Small intestine (tissue), 7 donors: ENCODE measurements at regions not wholly inside any gene's neighbourhood (a gene's known extent, or its start where the extent isn't known, plus 50 kb on each side); places are given as distances from the start of the nearest gene placed in this dataset.

ENCODE experiments used
- DNase-seq, 2 donors: peaks; one replicate each; pipeline versions ENCODE4 v3.0.0 to v3.0.0-alpha.2; 2013
- FAIRE-seq: peaks from 2 replicates; lab custom pipeline; 2012; peaks lifted over from hg19 to GRCh38; lab: Jason Lieb, UNC
- H3K27ac ChIP-seq, 3 donors: one replicate each; pipeline ENCODE4 v1.5.1; 2013; ENCODE audit warnings: low read length in 2 of 3, mild to moderate bottlenecking in 2 of 3, control low read depth in 1 of 3, inconsistent platforms in 1 of 3, low read depth in 1 of 3, moderate library complexity in 1 of 3
- H3K27me3 ChIP-seq, 3 donors: one replicate each; pipeline ENCODE4 v1.6.1; 2013; ENCODE audit warnings: low read length in 3 of 3, inconsistent platforms in 1 of 3; ENCODE audit not compliant: control insufficient read depth in 3 of 3, insufficient read depth in 3 of 3
- H3K36me3 ChIP-seq, 3 donors: one replicate each; pipeline ENCODE4 v1.6.1; 2013; ENCODE audit warnings: low read length in 3 of 3, inconsistent platforms in 1 of 3, low read depth in 1 of 3, mild to moderate bottlenecking in 1 of 3, moderate library complexity in 1 of 3; ENCODE audit not compliant: control insufficient read depth in 3 of 3, insufficient read depth in 2 of 3
- H3K4me1 ChIP-seq, 3 donors: one replicate each; pipeline ENCODE4 v1.6.1; 2013; ENCODE audit warnings: low read length in 2 of 3, inconsistent platforms in 1 of 3, low read depth in 1 of 3, mild to moderate bottlenecking in 1 of 3, moderate library complexity in 1 of 3; ENCODE audit not compliant: control insufficient read depth in 3 of 3, insufficient read depth in 2 of 3
- H3K4me3 ChIP-seq, 3 donors: one replicate each; pipeline ENCODE4 v1.5.1; 2013; ENCODE audit warnings: low read length in 3 of 3, control low read depth in 1 of 3, inconsistent platforms in 1 of 3, low read depth in 1 of 3, mild to moderate bottlenecking in 1 of 3, moderate library complexity in 1 of 3
- H3K9me3 ChIP-seq, 2 donors: one replicate each; pipeline ENCODE4 v1.6.1; 2013; ENCODE audit warnings: low read depth in 1 of 2, low read length in 1 of 2; ENCODE audit not compliant: control insufficient read depth in 2 of 2, insufficient read depth in 1 of 2
- WGBS, 3 donors: extraction: QIAGEN DNeasy Blood & Tissue Kit; methylation state at CpG; one replicate each; pipeline ENCODE4 v1.1.7; 2013; 5-methylcytosine and 5-hydroxymethylcytosine counted together
- donor health status: healthy with polysubstance abuse.
- donor health status: control.
- donor health status: control.
- donor health status: Bipolar disorder and iron deficiency.
- donor health status: healthy.

- Histone ChIP-seq H3K27ac (peak overlapping the region in 1 of 3 donors; percentile 2), H3K4me3 (no peak overlapping the region), H3K27me3 (no peaks in the 10 kb centered on the region), H3K9me3 (no peaks in the 10 kb centered on the region), H3K4me1 (no peaks in the 10 kb centered on the region), H3K36me3 (no peaks in the 10 kb centered on the region)
- FAIRE-seq, result no peak
- WGBS, 3 donors, result 69 to 76% (median 71%) methylated on average over 4 of the region's 4 CpGs
- no peak for DNase-seq
These were observed 117.2 kb downstream of the SLC25A24 start for GRCh38 chr1:108082738-108083562.

DNA sequence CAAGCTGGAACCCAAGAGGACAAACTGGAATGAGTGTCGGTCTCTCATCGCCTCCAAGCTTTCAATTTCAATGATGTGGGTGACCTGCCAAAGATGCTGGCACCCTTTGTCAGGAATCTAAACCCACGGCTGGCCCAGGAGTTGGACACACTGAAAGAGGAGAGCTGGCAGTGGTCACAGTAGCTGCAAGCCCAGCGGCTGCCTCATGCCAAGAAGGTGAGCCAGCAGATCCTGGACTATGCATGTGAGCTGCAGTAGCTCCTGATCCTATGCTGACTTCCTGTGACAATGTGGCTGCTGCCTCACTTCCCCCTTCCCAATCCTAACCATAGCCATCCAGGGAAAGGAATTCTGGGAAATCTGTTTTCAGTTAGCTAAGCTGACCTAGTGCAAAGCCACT lies 117.0 kb upstream of the VAV3 start:
- Histone ChIP-seq H3K36me3 (no peaks in the 10 kb centered on the region), H3K4me1 (no peaks in the 10 kb centered on the region), H3K4me3 (no peak overlapping the region), H3K27ac (no peak overlapping the region), H3K9me3 (no peaks in the 10 kb centered on the region), H3K27me3 (no peaks in the 10 kb centered on the region)
- FAIRE-seq (no peak), DNase-seq (no peak)
- WGBS, 3 donors, result 88 to 93% (median 91%) methylated on average over 4 of the region's 4 CpGs

GRCh38 chr1:108080448-108080847 lies 115.5 kb upstream of the VAV3 start:
- Histone ChIP-seq H3K36me3 (no peaks in the 10 kb centered on the region), H3K27ac (no peak overlapping the region), H3K27me3 (no peaks in the 10 kb centered on the region), H3K9me3 (no peaks in the 10 kb centered on the region), H3K4me3 (no peak overlapping the region), H3K4me1 (no peaks in the 10 kb centered on the region)
- no peak for FAIRE-seq
- no peak for DNase-seq

DNA sequence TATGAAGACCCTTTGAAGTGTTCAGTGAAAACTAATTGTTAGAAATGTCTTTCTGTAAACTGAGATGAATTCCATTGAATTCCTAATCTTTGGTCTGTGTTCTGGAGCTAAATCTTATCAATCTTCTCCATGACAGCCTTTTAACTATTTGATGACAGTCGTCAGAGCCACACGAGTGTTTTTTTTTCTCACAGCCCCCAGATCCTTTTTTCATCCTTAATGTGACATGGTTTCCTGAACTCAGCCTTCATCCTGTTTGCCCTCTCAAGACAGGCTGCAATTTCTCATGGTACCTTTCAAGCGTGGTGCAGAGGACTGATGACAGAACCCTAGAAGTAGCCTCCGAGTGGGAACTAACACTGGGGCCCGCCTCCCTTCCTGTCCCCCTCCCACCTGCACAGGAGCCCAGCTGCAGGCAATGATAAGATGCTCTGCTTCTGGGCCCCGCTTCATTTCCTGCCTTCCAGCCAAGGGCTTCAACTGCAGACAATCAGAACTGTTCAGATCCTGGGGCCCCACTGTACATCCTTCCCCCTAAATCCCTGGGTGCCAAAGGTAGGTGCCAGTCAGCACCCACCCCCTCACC lies 114.6 kb upstream of the VAV3 start:
- no peaks in the 10 kb centered on the region for H3K4me1 ChIP-seq
- no peaks in the 10 kb centered on the region for H3K9me3 ChIP-seq
- H3K36me3 ChIP-seq, result no peaks in the 10 kb centered on the region
- WGBS, 3 donors, result 45 to 63% (median 57%) methylated on average over 6 of the region's 6 CpGs
- H3K27ac ChIP-seq, result no peak overlapping the region
- no peak for FAIRE-seq
- no peaks in the 10 kb centered on the region for H3K27me3 ChIP-seq
- no peak for DNase-seq
- no peak overlapping the region for H3K4me3 ChIP-seq

DNA sequence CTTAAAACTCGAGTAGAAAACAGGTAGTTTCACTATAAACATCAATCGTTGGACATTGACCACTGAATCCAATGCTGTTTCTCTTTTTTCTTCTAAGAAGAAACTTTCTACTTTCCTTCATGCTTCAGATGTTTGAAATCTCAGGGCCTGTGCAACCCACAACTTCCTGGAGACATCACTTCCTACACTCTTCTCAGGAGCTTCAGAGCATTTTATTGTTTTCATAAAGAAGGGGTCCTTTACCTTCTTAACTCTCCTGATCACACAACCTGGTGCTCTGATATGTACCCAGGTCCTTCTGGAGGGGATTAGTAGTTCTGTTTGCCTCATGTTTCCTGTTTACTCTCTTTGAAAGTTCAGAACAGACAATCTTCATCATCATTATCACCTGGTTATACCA lies 113.0 kb upstream of the VAV3 start:
- H3K36me3 ChIP-seq, result no peaks in the 10 kb centered on the region
- no peaks in the 10 kb centered on the region for H3K4me1 ChIP-seq
- 59 to 78% (median 60%) methylated on average over 2 of the region's 2 CpGs for WGBS, 3 donors
- FAIRE-seq (no peak), DNase-seq (no peak)
- no peak overlapping the region for H3K27ac ChIP-seq
- H3K4me3 ChIP-seq, result no peak overlapping the region
- no peaks in the 10 kb centered on the region for H3K9me3 ChIP-seq
- no peaks in the 10 kb centered on the region for H3K27me3 ChIP-seq

DNA sequence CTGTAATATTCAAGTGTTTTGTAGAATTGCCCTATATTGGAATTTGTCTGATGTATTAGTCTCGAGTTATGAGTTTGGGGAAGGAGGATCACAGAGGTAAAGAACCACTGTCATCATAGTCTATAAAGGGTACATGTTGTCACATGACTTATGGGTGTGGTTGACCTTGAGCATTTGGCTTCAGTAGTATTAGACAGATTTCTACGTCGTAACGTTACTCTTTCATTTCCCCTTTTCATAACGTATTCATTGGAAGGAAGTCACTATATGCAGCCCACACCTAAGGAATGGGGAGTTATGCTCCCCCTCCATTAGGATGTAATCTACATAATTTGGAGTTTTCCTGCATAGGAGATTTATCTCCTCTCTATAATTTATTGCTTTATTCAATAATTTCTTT lies 110.1 kb upstream of the VAV3 start:
- H3K27me3 ChIP-seq, result no peaks in the 10 kb centered on the region
- H3K4me3 ChIP-seq, result no peak overlapping the region
- FAIRE-seq, result no peak
- H3K4me1 ChIP-seq, result no peaks in the 10 kb centered on the region
- WGBS, 3 donors, result 38 to 57% (median 46%) methylated on average over 5 of the region's 5 CpGs
- no peaks in the 10 kb centered on the region for H3K36me3 ChIP-seq
- H3K9me3 ChIP-seq, result no peaks in the 10 kb centered on the region
- no peak for DNase-seq
- H3K27ac ChIP-seq, result no peak overlapping the region

DNA sequence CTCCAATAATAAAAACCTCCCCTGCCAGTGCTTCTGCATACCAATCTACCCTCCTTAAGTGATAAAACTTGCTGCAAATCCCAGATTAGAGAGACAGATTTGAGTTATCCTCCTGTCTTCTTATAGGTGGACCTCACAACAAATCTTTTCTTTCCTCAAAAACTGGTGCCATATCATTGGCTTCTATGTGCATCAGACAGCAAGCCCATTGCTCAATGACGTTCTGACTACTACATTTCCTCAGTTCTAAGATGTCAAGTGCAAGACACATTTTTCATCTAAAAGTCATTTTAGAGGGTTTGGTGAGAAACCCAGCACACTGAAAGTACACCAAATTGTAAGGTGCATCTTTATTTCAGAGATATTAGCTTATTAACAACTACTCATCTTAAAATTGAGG lies 107.8 kb upstream of the VAV3 start:
- Histone ChIP-seq H3K9me3 (no peaks in the 10 kb centered on the region), H3K27me3 (no peaks in the 10 kb centered on the region), H3K36me3 (no peaks in the 10 kb centered on the region), H3K4me3 (no peak overlapping the region), H3K4me1 (no peaks in the 10 kb centered on the region), H3K27ac (no peak overlapping the region)
- FAIRE-seq, result no peak
- DNase-seq, result no peak
- WGBS, 3 donors, result 68 to 73% (median 68%) methylated on average over 1 of the region's 1 CpG

DNA sequence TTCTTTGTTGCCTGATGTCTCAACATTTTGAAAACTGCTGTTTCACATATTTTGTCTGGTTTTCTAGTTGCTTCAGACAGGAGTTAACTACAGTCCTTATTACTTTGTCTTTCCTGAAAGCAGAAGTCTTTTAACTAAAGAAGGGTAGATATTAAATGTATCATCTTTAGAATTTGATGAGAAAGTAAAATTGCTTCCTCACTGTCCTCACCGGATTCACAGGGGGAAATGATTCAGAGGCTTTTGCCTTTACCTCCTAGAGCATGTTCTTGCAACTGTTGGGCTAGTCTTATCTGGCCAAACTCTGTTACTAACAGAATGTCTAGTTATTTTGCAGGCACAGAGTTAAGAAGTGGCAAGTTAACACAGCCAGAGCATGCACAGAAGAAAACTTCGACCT lies 107.2 kb upstream of the VAV3 start:
- Histone ChIP-seq H3K27me3 (no peaks in the 10 kb centered on the region), H3K4me1 (no peaks in the 10 kb centered on the region), H3K27ac (no peak overlapping the region), H3K9me3 (no peaks in the 10 kb centered on the region), H3K4me3 (no peak overlapping the region), H3K36me3 (no peaks in the 10 kb centered on the region)
- FAIRE-seq (no peak), DNase-seq (no peak)
- WGBS, 3 donors, result 40 to 66% (median 51%) methylated on average over 2 of the region's 2 CpGs
